GM18505 (cell line): ENCODE measurements at regions not wholly inside any gene's neighbourhood (a gene's known extent, or its start where the extent isn't known, plus 50 kb on each side); places are given as distances from the start of the nearest gene placed in this dataset.

Experiments used
- ATAC-seq: cut with Tn5 transposase; IDR thresholded peaks from one replicate; pipeline ENCODE4 v1.9.1; 2021; ENCODE audit not compliant: unreplicated experiment
- POLR2A ChIP-seq: IDR thresholded peaks from 4 replicates; pipeline ENCODE4 v1.6.1; 2011; ENCODE audit warnings: borderline replicate concordance; ENCODE audit not compliant: insufficient read depth, insufficient read length; ENCODE audit errors: extremely low read depth

- TF ChIP-seq POLR2A, result no peak
- no peak for ATAC-seq
Measured at GRCh38 chr2:65802298-65802942, 370.0 kb upstream of the SPRED2 start.

GRCh38 chr2:65800998-65801397 lies 368.6 kb upstream of the SPRED2 start:
- no peak for ATAC-seq
- TF ChIP-seq POLR2A, result no peak

GRCh38 chr2:65799141-65799854 lies 366.9 kb upstream of the SPRED2 start:
- no peak for ATAC-seq
- TF ChIP-seq POLR2A, result no peak

- no peak for TF ChIP-seq POLR2A
- ATAC-seq, result no peak
Measured at GRCh38 chr2:65798641-65799040, 366.2 kb upstream of the SPRED2 start.

GRCh38 chr2:65794994-65795393 lies 362.6 kb upstream of the SPRED2 start:
- TF ChIP-seq POLR2A, result no peak
- ATAC-seq, result no peak

- no peak for TF ChIP-seq POLR2A
- no peak for ATAC-seq
Measured at GRCh38 chr2:65791404-65791975, 359.1 kb upstream of the SPRED2 start.

GRCh38 chr2:65790676-65790935 lies 358.2 kb upstream of the SPRED2 start:
- no peak for ATAC-seq
- TF ChIP-seq POLR2A, result no peak

GRCh38 chr2:65789923-65790675 lies 357.7 kb upstream of the SPRED2 start:
- no peak for ATAC-seq
- no peak for TF ChIP-seq POLR2A

GRCh38 chr2:65788556-65788955 lies 356.2 kb upstream of the SPRED2 start:
- no peak for TF ChIP-seq POLR2A
- no peak for ATAC-seq

GRCh38 chr2:65786765-65787164 lies 354.4 kb upstream of the SPRED2 start:
- TF ChIP-seq POLR2A, result no peak
- ATAC-seq, result no peak

GRCh38 chr2:65786007-65786717 lies 353.8 kb upstream of the SPRED2 start:
- no peak for TF ChIP-seq POLR2A
- no peak for ATAC-seq

- no peak for TF ChIP-seq POLR2A
- ATAC-seq, result no peak
Measured at GRCh38 chr2:65782996-65783650, 350.7 kb upstream of the SPRED2 start.

- no peak for ATAC-seq
- TF ChIP-seq POLR2A, result no peak
Measured at GRCh38 chr2:65782186-65782585, 349.8 kb upstream of the SPRED2 start.

GRCh38 chr2:65781756-65782155 lies 349.4 kb upstream of the SPRED2 start:
- no peak for TF ChIP-seq POLR2A
- no peak for ATAC-seq

- no peak for TF ChIP-seq POLR2A
- no peak for ATAC-seq
Measured at GRCh38 chr2:65779021-65779420, 346.6 kb upstream of the SPRED2 start.
